DMS153 treated with DMSO at 0.1 percent for 48 hours (cell line): ENCODE measurements at regions not wholly inside any gene's neighbourhood (a gene's known extent, or its start where the extent isn't known, plus 50 kb on each side); places are given as distances from the start of the nearest gene placed in this dataset.

Source experiments
- DNase-seq: peaks from one replicate; lab custom pipeline; 2025; ENCODE audit not compliant: unreplicated experiment; lab: John Stamatoyannopoulos, UW

GRCh38 chr9:88786291-88787079, 204.8 kb upstream of the S1PR3 start:
- DNase-seq = no peak

GRCh38 chr9:88789785-88790184, 201.5 kb upstream of the S1PR3 start:
- DNase-seq = no peak

GRCh38 chr9:88791105-88791805, 200.0 kb upstream of the S1PR3 start:
- no peak for DNase-seq

GRCh38 chr9:88792502-88792901, 198.8 kb upstream of the S1PR3 start:
- no peak for DNase-seq

GRCh38 chr9:88794100-88794499, 197.2 kb upstream of the S1PR3 start:
- no peak for DNase-seq

GRCh38 chr9:88796947-88797346, 194.3 kb upstream of the S1PR3 start:
- no peak for DNase-seq

- DNase-seq = no peak
Observed at GRCh38 chr9:88798476-88798875, 192.8 kb upstream of the S1PR3 start.

GRCh38 chr9:88799541-88800328, 191.5 kb upstream of the S1PR3 start:
- no peak for DNase-seq

- DNase-seq = no peak
Observed at GRCh38 chr9:88800329-88800682, 191.0 kb upstream of the S1PR3 start.

- peak; percentile 59 for DNase-seq
Observed at GRCh38 chr9:88801214-88801796, 190.0 kb upstream of the S1PR3 start.

- no peak for DNase-seq
Observed at GRCh38 chr9:88802533-88802932, 188.7 kb upstream of the S1PR3 start.

GRCh38 chr9:88803546-88804253, 187.6 kb upstream of the S1PR3 start:
- no peak for DNase-seq

- no peak for DNase-seq
Observed at GRCh38 chr9:88804254-88804596, 187.0 kb upstream of the S1PR3 start.

GRCh38 chr9:88805217-88805943, 185.9 kb upstream of the S1PR3 start:
- DNase-seq = no peak

- no peak for DNase-seq
Observed at GRCh38 chr9:88807426-88807825, 183.8 kb upstream of the S1PR3 start.

- DNase-seq = no peak
Observed at GRCh38 chr9:88808019-88808656, 183.1 kb upstream of the S1PR3 start.

GRCh38 chr9:88808761-88809354, 182.4 kb upstream of the S1PR3 start:
- no peak for DNase-seq

- no peak for DNase-seq
Observed at GRCh38 chr9:88809355-88810161, 181.7 kb upstream of the S1PR3 start.

- DNase-seq = no peak
Observed at GRCh38 chr9:88810826-88811225, 180.4 kb upstream of the S1PR3 start.
